ENCODE measurements at regions not wholly inside any gene's neighbourhood (a gene's known extent, or its start where the extent isn't known, plus 50 kb on each side); places are given as distances from the start of the nearest gene placed in this dataset.

DNA sequence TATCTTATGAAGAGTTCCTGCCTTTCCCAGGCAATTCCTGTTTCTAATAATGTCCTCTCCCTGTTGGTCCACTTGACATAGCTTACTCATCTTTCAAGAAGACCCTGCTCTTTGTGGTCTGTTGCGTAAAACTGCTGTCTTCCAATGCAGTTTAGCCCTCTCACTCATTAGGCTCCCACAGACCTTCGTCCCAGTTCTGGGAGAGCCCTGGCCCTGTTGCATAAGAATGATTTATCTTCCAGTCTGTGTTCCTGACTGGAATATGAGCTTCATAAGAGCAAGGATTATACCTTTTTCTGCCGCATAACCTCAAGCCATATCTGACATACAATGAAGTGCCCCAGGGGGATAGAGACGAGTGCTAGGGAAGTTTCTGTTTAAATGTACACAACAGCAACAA is 365.9 kb upstream of the NOVA1 start:
- Histone ChIP-seq H3K9me3 (no peaks in the 10 kb centered on the region), H3K27me3 (no peaks in the 10 kb centered on the region), H3K4me3 (no peak overlapping the region), H3K36me3 (no peaks in the 10 kb centered on the region), H3K27ac (no peak overlapping the region), H3K4me1 (no peaks in the 10 kb centered on the region)
- DNase-seq (no peak), ATAC-seq (peak in 1 of 8 donors; percentile 29)
- TF ChIP-seq, protein P1, sequence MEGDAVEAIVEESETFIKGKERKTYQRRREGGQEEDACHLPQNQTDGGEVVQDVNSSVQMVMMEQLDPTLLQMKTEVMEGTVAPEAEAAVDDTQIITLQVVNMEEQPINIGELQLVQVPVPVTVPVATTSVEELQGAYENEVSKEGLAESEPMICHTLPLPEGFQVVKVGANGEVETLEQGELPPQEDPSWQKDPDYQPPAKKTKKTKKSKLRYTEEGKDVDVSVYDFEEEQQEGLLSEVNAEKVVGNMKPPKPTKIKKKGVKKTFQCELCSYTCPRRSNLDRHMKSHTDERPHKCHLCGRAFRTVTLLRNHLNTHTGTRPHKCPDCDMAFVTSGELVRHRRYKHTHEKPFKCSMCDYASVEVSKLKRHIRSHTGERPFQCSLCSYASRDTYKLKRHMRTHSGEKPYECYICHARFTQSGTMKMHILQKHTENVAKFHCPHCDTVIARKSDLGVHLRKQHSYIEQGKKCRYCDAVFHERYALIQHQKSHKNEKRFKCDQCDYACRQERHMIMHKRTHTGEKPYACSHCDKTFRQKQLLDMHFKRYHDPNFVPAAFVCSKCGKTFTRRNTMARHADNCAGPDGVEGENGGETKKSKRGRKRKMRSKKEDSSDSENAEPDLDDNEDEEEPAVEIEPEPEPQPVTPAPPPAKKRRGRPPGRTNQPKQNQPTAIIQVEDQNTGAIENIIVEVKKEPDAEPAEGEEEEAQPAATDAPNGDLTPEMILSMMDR (IDR thresholded peaks at IDR 0.05), result no peak
- 61 to 74% methylated on average over 4 of the region's 4 CpGs for WGBS, 2 donors
- intact Hi-C loops (cut with DNase I), result no loop called here

DNA sequence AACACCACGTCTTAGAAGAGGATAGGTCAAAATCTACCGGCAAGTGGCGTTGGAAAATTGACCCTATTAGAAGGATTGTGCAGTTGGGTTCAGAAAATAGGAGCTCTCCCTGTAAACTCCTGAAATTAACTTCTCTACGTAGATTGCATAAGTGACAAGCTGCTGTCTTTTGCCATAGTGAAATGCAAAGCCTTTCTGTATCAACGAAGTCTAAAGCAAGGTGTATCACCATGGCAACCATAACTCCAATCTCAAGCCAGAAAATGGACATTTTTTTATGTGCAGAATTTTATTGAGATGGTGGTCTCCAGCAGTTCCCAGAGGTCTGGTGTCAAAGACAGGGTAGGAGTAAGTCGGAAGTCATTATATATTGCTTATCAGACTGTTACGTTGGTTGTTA is 367.7 kb upstream of the NOVA1 start:
- Histone ChIP-seq H3K36me3 (no peaks in the 10 kb centered on the region), H3K4me1 (no peaks in the 10 kb centered on the region), H3K4me3 (no peak overlapping the region), H3K27me3 (no peaks in the 10 kb centered on the region), H3K27ac (no peak overlapping the region), H3K9me3 (no peaks in the 10 kb centered on the region)
- intact Hi-C loops (cut with DNase I), result no loop called here
- WGBS, 2 donors, result 74 to 86% methylated on average over 7 of the region's 7 CpGs
- TF ChIP-seq, protein P1 (IDR thresholded peaks at IDR 0.05), result no peak
- ATAC-seq (no peak), DNase-seq (no peak)

DNA sequence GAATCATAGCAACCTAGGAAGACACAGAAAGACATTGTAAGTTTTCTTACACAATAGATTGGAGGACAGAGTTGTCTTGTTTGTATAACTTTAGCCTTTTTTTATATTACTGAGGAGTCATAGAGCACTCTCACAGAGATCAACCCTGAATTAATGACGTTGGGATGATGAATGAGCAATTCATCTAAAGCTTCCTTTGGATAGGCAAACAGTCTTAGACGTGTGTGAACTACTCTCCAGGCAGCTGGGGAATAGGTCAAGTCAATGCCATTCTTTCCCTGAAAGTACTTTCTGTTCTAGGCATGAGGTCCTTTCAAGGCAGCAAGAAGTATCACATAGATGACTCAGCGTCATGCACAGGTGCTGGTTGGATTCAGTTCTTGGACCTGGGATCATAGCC is 369.1 kb upstream of the NOVA1 start:
- no peak overlapping the region for H3K27ac ChIP-seq
- peak in 2 of 8 donors; percentile 41 to 61 for ATAC-seq
- intact Hi-C loops (cut with DNase I), result no loop called here

DNA sequence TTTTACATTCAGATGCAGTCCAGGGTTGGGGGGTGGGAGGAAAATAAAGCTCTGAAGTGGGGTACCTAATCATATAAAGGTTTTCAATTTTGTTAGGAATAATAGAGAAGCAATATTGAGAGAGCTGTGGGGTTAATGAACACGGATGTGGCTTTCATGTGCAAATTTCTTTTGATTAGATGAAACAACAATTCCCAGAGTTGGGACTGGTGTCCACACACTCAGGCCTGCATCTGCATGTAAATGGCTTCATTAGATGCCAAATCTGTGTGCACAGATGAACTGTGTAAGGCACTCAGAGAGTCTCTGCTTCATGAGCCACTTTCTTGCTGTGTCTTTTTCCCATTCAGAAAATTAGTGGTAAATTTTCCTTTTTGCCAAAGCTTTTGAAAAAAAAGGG is 377.1 kb upstream of the NOVA1 start:
- DNase-seq (no peak), ATAC-seq (no peak)
- H3K27ac ChIP-seq, result no peak overlapping the region
- intact Hi-C loops (cut with DNase I), result no loop called here
- peaks cover 0 to 7% (median 0%) of the 10 kb centered on the region in 11 donors for H3K9me3 ChIP-seq
- no peaks in the 10 kb centered on the region for H3K4me1 ChIP-seq
- 61 to 66% methylated on average over 1 of the region's 1 CpG for WGBS, 2 donors
- TF ChIP-seq, protein P1 (IDR thresholded peaks at IDR 0.05), result no peak
- H3K4me3 ChIP-seq, result no peak overlapping the region
- no peaks in the 10 kb centered on the region for H3K36me3 ChIP-seq
- H3K27me3 ChIP-seq, result no peaks in the 10 kb centered on the region

More for the DNA sequence above, 369.1 kb upstream of the NOVA1 start:
- TF ChIP-seq, protein P1 (IDR thresholded peaks at IDR 0.05), result no peak
- WGBS, 2 donors, result 44 to 46% methylated on average over 3 of the region's 3 CpGs
- H3K4me3 ChIP-seq, result no peak overlapping the region
- DNase-seq, result no peak
- H3K9me3 ChIP-seq, result no peaks in the 10 kb centered on the region
- no peaks in the 10 kb centered on the region for H3K4me1 ChIP-seq
- no peaks in the 10 kb centered on the region for H3K36me3 ChIP-seq
- no peaks in the 10 kb centered on the region for H3K27me3 ChIP-seq

All from heart right ventricle (tissue), 16 donors.